MM.1S (cell line): ENCODE measurements at regions not wholly inside any gene's neighbourhood (a gene's known extent, or its start where the extent isn't known, plus 50 kb on each side); places are given as distances from the start of the nearest gene placed in this dataset.

Experiments used
- DNase-seq: peaks from one replicate; pipeline ENCODE4 v3.0.0-alpha.2; 2015
- H2AFZ ChIP-seq: fragments of 300-600 bp; sonication (generic); 2 replicates; pipeline ENCODE4 v1.6.0; 2016; ENCODE audit warnings: antibody characterized with exemption, low read length
- H3F3A ChIP-seq: fragments of 300-600 bp; sonication (generic); 2 replicates; pipeline ENCODE4 v1.6.1; 2016; ENCODE audit warnings: mild to moderate bottlenecking, antibody characterized with exemption, low read length, moderate library complexity, mixed read lengths; ENCODE audit not compliant: insufficient read depth
- H3K27ac ChIP-seq: fragments of 300-600 bp; sonication (generic); 2 replicates; pipeline ENCODE4 v1.5.1; 2016; ENCODE audit warnings: mild to moderate bottlenecking, low read length
- H3K27me3 ChIP-seq: fragments of 300-600 bp; sonication (generic); replicated peaks from 2 replicates; pipeline ENCODE4 v1.6.0; 2016; ENCODE audit warnings: low read length; ENCODE audit not compliant: insufficient read depth
- H3K36me3 ChIP-seq: fragments of 300-600 bp; sonication (generic); replicated peaks from 2 replicates; pipeline ENCODE4 v1.6.1; 2016; ENCODE audit warnings: mild to moderate bottlenecking, low read length, mixed read lengths; ENCODE audit not compliant: insufficient read depth
- H3K4me1 ChIP-seq: fragments of 300-600 bp; sonication (generic); 2 replicates; pipeline ENCODE4 v1.6.1; 2016; ENCODE audit warnings: low read length, mixed read lengths
- H3K4me2 ChIP-seq: fragments of 300-600 bp; sonication (generic); 2 replicates; pipeline ENCODE4 v1.6.0; 2016; ENCODE audit warnings: low read depth, low read length
- H3K4me3 ChIP-seq: fragments of 300-600 bp; sonication (generic); 2 replicates; pipeline ENCODE4 v1.5.1; 2016; ENCODE audit warnings: low read length, mixed read lengths
- H3K79me2 ChIP-seq: fragments of 300-600 bp; sonication (generic); 2 replicates; pipeline ENCODE4 v1.6.1; 2016; ENCODE audit warnings: mixed run types, low read length, mixed read lengths
- H3K9ac ChIP-seq: fragments of 300-600 bp; sonication (generic); 2 replicates; pipeline ENCODE4 v1.6.1; 2016; ENCODE audit warnings: low read length, mixed read lengths
- H3K9me2 ChIP-seq: fragments of 300-600 bp; sonication (generic); replicated peaks from 2 replicates; pipeline ENCODE4 v1.6.1; 2016; ENCODE audit warnings: mild to moderate bottlenecking, low read length, mixed read lengths; ENCODE audit not compliant: insufficient read depth
- H3K9me3 ChIP-seq: fragments of 300-600 bp; sonication (generic); replicated peaks from 2 replicates; pipeline ENCODE4 v1.6.1; 2016; ENCODE audit warnings: mild to moderate bottlenecking, low read length, mixed read lengths; ENCODE audit not compliant: insufficient read depth
- H4K20me1 ChIP-seq: fragments of 300-600 bp; sonication (generic); 2 replicates; pipeline ENCODE4 v1.6.1; 2016; ENCODE audit warnings: mild to moderate bottlenecking, low read length, moderate library complexity, mixed read lengths; ENCODE audit not compliant: insufficient read depth
- CTCF ChIP-seq: fragments of 300-600 bp; sonication (generic); IDR thresholded peaks from 2 replicates; pipeline ENCODE4 v1.5.1; 2016; ENCODE audit warnings: antibody characterized with exemption, low read length, mixed read lengths
- EZH2 ChIP-seq: fragments of 300-600 bp; sonication (generic); optimal IDR thresholded peaks from 2 replicates; pipeline ENCODE3; 2017; ENCODE audit warnings: low read depth, mild to moderate bottlenecking, antibody characterized with exemption, low read length, mixed read lengths
- EZH2phosphoT487 ChIP-seq: fragments of 300-600 bp; sonication (generic); IDR thresholded peaks from 2 replicates; pipeline ENCODE4 v1.6.1; 2018; ENCODE audit warnings: antibody characterized with exemption, low read length

GRCh38 chr2:123047186-123047585 lies 977.9 kb upstream of the CNTNAP5 start:
- no peak for DNase-seq
- no peaks in the 10 kb centered on the region for H3K79me2 ChIP-seq
- no peaks in the 10 kb centered on the region for H4K20me1 ChIP-seq
- H3K4me2 ChIP-seq, result no peak overlapping the region
- H3K36me3 ChIP-seq, result no peaks in the 10 kb centered on the region
- TF ChIP-seq EZH2phosphoT487 (no peak), EZH2 (no peak), CTCF (no peak)
- no peak overlapping the region for H3K27ac ChIP-seq
- H3K4me3 ChIP-seq, result no peak overlapping the region
- H3F3A ChIP-seq, result no peaks in the 10 kb centered on the region
- H3K9me2 ChIP-seq, result no peaks in the 10 kb centered on the region
- H2AFZ ChIP-seq, result no peak overlapping the region
- no peaks in the 10 kb centered on the region for H3K4me1 ChIP-seq
- no peak overlapping the region for H3K9ac ChIP-seq
- no peaks in the 10 kb centered on the region for H3K27me3 ChIP-seq
- H3K9me3 ChIP-seq, result no peaks in the 10 kb centered on the region

- no peaks in the 10 kb centered on the region for H4K20me1 ChIP-seq
- H3F3A ChIP-seq, result no peaks in the 10 kb centered on the region
- no peak overlapping the region for H3K27ac ChIP-seq
- H2AFZ ChIP-seq, result no peak overlapping the region
- TF ChIP-seq EZH2 (no peak), CTCF (no peak), EZH2phosphoT487 (no peak)
- no peak for DNase-seq
- H3K79me2 ChIP-seq, result no peaks in the 10 kb centered on the region
- no peaks in the 10 kb centered on the region for H3K4me1 ChIP-seq
- no peaks in the 10 kb centered on the region for H3K9me3 ChIP-seq
- no peak overlapping the region for H3K9ac ChIP-seq
- H3K27me3 ChIP-seq, result no peaks in the 10 kb centered on the region
- no peaks in the 10 kb centered on the region for H3K36me3 ChIP-seq
- no peak overlapping the region for H3K4me2 ChIP-seq
- H3K9me2 ChIP-seq, result no peaks in the 10 kb centered on the region
- no peak overlapping the region for H3K4me3 ChIP-seq
Measured at GRCh38 chr2:123051136-123051535, 974.0 kb upstream of the CNTNAP5 start.

GRCh38 chr2:123061534-123061933 lies 963.6 kb upstream of the CNTNAP5 start:
- Histone ChIP-seq H2AFZ (no peak overlapping the region), H3K36me3 (no peaks in the 10 kb centered on the region), H3K4me3 (no peak overlapping the region), H4K20me1 (no peaks in the 10 kb centered on the region), H3K27ac (no peak overlapping the region), H3K79me2 (no peaks in the 10 kb centered on the region), H3K27me3 (no peaks in the 10 kb centered on the region), H3K4me2 (no peak overlapping the region), H3F3A (no peaks in the 10 kb centered on the region), H3K9ac (no peak overlapping the region), H3K9me3 (no peaks in the 10 kb centered on the region), H3K9me2 (no peaks in the 10 kb centered on the region), H3K4me1 (no peaks in the 10 kb centered on the region)
- DNase-seq, result no peak
- TF ChIP-seq EZH2phosphoT487 (no peak), EZH2 (no peak), CTCF (no peak)

GRCh38 chr2:123073371-123073770 lies 951.7 kb upstream of the CNTNAP5 start:
- no peak for DNase-seq
- TF ChIP-seq CTCF, result no peak
- TF ChIP-seq EZH2, result no peak
- no peak for TF ChIP-seq EZH2phosphoT487
- H3K27ac ChIP-seq, result no peak overlapping the region

More at GRCh38 chr2:123073371-123073770, 951.7 kb upstream of the CNTNAP5 start:
- no peak overlapping the region for H2AFZ ChIP-seq
- H3K36me3 ChIP-seq, result no peaks in the 10 kb centered on the region
- no peak overlapping the region for H3K4me2 ChIP-seq
- no peaks in the 10 kb centered on the region for H3K4me1 ChIP-seq
- H3K9ac ChIP-seq, result no peak overlapping the region
- no peak overlapping the region for H3K4me3 ChIP-seq
- H3K9me2 ChIP-seq, result no peaks in the 10 kb centered on the region
- no peaks in the 10 kb centered on the region for H3K79me2 ChIP-seq
- no peaks in the 10 kb centered on the region for H4K20me1 ChIP-seq
- no peaks in the 10 kb centered on the region for H3F3A ChIP-seq
- H3K9me3 ChIP-seq, result no peaks in the 10 kb centered on the region
- H3K27me3 ChIP-seq, result no peaks in the 10 kb centered on the region
